Transverse colon (tissue), 4 donors: ENCODE measurements at regions not wholly inside any gene's neighbourhood (a gene's known extent, or its start where the extent isn't known, plus 50 kb on each side); places are given as distances from the start of the nearest gene placed in this dataset.

Source experiments
- DNase-seq: peaks from one replicate; pipeline ENCODE4 v3.0.0-alpha.2; 2019
- H3K27ac ChIP-seq, 4 donors: fragments of 200-600 bp; sonication (generic); 2 replicates each; pipeline ENCODE4 v1.5.1; 2016 to 2018; ENCODE audit warnings: inconsistent platforms in 4 of 4
- H3K27me3 ChIP-seq: fragments of 200-600 bp; sonication (generic); 2 replicates; pipeline ENCODE4 v1.5.1; 2017; ENCODE audit warnings: inconsistent platforms
- H3K36me3 ChIP-seq, 4 donors: fragments of 200-600 bp; sonication (generic); 2 replicates each; pipeline ENCODE4 v1.5.1; 2017 to 2019; ENCODE audit warnings: inconsistent platforms in 4 of 4
- H3K4me1 ChIP-seq, 4 donors: fragments of 200-600 bp; sonication (generic); 2 replicates each; pipeline ENCODE4 v1.5.1; 2017 to 2020; ENCODE audit warnings: inconsistent platforms in 4 of 4
- H3K4me3 ChIP-seq, 4 donors: fragments of 200-600 bp; sonication (generic); 1 replicate in 1 of 4; 2 replicates in 3 of 4; pipeline versions ENCODE4 v1.5.1 to v1.6.1; 2017 to 2019; ENCODE audit warnings: inconsistent platforms in 4 of 4
- H3K9me3 ChIP-seq, 2 donors: fragments of 200-600 bp; sonication (generic); 2 replicates each; pipeline ENCODE4 v1.5.1; 2017 to 2019; ENCODE audit warnings: inconsistent platforms in 2 of 2
- EP300 ChIP-seq: sonication (generic); formaldehyde crosslinking; IDR thresholded peaks from one replicate; pipeline ENCODE4 v1.6.1; 2017; ENCODE audit warnings: antibody characterized with exemption, low read depth
- POLR2A ChIP-seq: fragments of 450-650 bp; IDR thresholded peaks from one replicate; pipeline ENCODE4 v1.6.1; 2016; ENCODE audit warnings: antibody characterized with exemption, mild to moderate bottlenecking, moderate library complexity
- POLR2AphosphoS5 ChIP-seq, 3 donors: sonication (generic); formaldehyde crosslinking; IDR thresholded peaks; one replicate each; pipeline ENCODE4 v1.6.1; 2016; ENCODE audit warnings: antibody characterized with exemption in 3 of 3
- WGBS, 2 donors: methylation state at CpG; one replicate each; pipeline ENCODE4 v1.1.5; 2018; ENCODE audit warnings: low coverage in 1 of 2; 5-methylcytosine and 5-hydroxymethylcytosine counted together
- in situ Hi-C, 4 donors: fragments of 200-750 bp; cut with MboI; loops; one replicate each; pipeline versions ENCODE4 v1.15.0 to v1.15.1; 2017; ENCODE audit warnings: low sequenced_read_pairs in 3 of 4, low pct_ligation_motif_present in 1 of 4, low pct_unique_long_range_greater_than_20kb in 1 of 4
- intact Hi-C: fragments of 100-400 bp; cut with DNase I; formaldehyde crosslinking; loops from one replicate; pipeline ENCODE4 v1.15.1; 2023; ENCODE audit warnings: low total_unique reads
- TF ChIP-seq, protein P1 (sequence below), 5 experiments: fragments of 200-600 bp in 3 of 5; fragments of 450-650 bp in 2 of 5; sonication (generic) in 3 of 5; IDR thresholded peaks; 1 replicate in 2 of 5; 2 replicates in 3 of 5; pipeline ENCODE4 v1.5.1; 2016 to 2017; ENCODE audit warnings: antibody characterized with exemption in 5 of 5, inconsistent platforms in 3 of 5, mild to moderate bottlenecking in 2 of 5, moderate library complexity in 1 of 5

DNA sequence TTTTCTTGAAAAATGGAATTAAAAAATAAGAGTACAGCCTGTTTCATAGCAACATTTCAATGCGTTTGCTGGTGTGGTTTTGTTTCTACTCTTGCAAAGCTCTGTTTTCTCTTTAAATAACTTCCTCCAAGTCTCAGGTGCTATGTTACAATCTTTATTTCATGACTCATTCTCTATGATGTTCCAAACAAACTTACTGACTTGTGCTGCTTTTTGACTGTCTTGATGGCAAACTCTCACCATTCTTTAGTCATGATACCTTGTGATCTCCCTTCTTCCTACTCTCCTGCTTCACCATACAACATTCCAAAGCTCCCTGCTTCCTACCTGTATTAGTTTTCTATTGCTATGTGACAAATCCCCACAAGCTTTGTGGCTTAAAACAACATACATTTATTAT lies 166.1 kb downstream of the C11orf91 start:
- in situ Hi-C loops, result no loop called here
- no peak for DNase-seq
- WGBS, 2 donors, result 69 to 80% methylated on average over 1 of the region's 1 CpG
- Histone ChIP-seq H3K4me3 (no peak overlapping the region), H3K4me1 (no peaks in the 10 kb centered on the region), H3K9me3 (no peaks in the 10 kb centered on the region), H3K27me3 (peaks cover 9% of the 10 kb centered on the region), H3K27ac (no peak overlapping the region), H3K36me3 (no peaks in the 10 kb centered on the region)
- intact Hi-C loops, result no loop called here
- no peak for TF ChIP-seq POLR2AphosphoS5 (IDR thresholded peaks at IDR 0.05)
- TF ChIP-seq, protein P1, sequence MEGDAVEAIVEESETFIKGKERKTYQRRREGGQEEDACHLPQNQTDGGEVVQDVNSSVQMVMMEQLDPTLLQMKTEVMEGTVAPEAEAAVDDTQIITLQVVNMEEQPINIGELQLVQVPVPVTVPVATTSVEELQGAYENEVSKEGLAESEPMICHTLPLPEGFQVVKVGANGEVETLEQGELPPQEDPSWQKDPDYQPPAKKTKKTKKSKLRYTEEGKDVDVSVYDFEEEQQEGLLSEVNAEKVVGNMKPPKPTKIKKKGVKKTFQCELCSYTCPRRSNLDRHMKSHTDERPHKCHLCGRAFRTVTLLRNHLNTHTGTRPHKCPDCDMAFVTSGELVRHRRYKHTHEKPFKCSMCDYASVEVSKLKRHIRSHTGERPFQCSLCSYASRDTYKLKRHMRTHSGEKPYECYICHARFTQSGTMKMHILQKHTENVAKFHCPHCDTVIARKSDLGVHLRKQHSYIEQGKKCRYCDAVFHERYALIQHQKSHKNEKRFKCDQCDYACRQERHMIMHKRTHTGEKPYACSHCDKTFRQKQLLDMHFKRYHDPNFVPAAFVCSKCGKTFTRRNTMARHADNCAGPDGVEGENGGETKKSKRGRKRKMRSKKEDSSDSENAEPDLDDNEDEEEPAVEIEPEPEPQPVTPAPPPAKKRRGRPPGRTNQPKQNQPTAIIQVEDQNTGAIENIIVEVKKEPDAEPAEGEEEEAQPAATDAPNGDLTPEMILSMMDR (IDR thresholded peaks at IDR 0.05), result no peak
- TF ChIP-seq POLR2A, result no peak
- no peak for TF ChIP-seq EP300

DNA sequence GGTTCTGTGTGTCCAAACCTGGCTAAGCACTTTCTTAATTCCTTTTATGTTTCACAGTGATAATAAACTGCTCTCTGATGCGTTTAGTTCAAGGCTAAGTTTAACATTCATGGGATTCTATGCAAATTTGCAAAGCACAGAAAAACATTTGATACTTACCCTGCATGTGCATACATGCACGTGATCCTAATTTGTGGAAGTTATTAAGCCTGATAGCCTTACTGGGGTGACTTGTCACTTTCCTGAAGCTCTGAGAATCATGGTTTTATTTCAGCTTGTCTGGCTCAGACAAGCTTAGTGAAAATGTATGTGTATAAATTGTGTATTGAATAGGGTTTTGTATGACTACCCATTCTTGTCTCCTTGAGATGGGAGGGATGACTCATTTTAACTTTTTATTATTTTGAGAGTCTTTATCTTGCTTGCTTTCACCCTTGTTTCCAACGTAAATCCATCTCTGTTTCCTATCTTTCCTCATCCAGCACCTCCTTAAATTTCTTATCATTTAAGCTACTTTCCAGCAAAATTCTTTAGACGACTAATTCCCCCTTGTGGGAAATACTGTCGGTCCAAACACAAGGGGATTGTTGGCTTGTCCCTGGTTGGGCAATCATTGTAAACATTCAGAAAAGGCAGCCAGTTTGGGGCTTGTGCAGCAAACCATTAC lies 167.1 kb downstream of the C11orf91 start:
- in situ Hi-C loops (no loop called here), intact Hi-C loops (no loop called here)
- no peaks in the 10 kb centered on the region for H3K36me3 ChIP-seq
- WGBS, 2 donors, result 46 to 49% methylated on average over 5 of the region's 5 CpGs
- H3K4me1 ChIP-seq, result no peaks in the 10 kb centered on the region
- no peak overlapping the region for H3K27ac ChIP-seq
- H3K9me3 ChIP-seq, result no peaks in the 10 kb centered on the region
- no peak for TF ChIP-seq POLR2AphosphoS5 (IDR thresholded peaks at IDR 0.05)
- TF ChIP-seq EP300, result no peak
- TF ChIP-seq, protein P1 (IDR thresholded peaks at IDR 0.05), result no peak
- TF ChIP-seq POLR2A, result no peak
- no peak for DNase-seq
- H3K4me3 ChIP-seq, result no peak overlapping the region
- H3K27me3 ChIP-seq, result peaks cover 5% of the 10 kb centered on the region

GRCh38 chr11:33532720-33533385 lies 167.8 kb downstream of the C11orf91 start:
- intact Hi-C loops, result no loop called here
- Histone ChIP-seq H3K27me3 (peaks cover 5% of the 10 kb centered on the region), H3K9me3 (no peaks in the 10 kb centered on the region), H3K27ac (no peak overlapping the region), H3K4me3 (no peak overlapping the region), H3K4me1 (no peaks in the 10 kb centered on the region), H3K36me3 (no peaks in the 10 kb centered on the region)
- no peak for DNase-seq
- TF ChIP-seq EP300, result no peak
- TF ChIP-seq, protein P1 (IDR thresholded peaks at IDR 0.05), result no peak
- no peak for TF ChIP-seq POLR2A
- no peak for TF ChIP-seq POLR2AphosphoS5 (IDR thresholded peaks at IDR 0.05)
- 34 to 61% methylated on average over 4 to 6 of the region's 6 CpGs for WGBS, 2 donors
- in situ Hi-C loops, result no loop called here

- Histone ChIP-seq H3K9me3 (no peaks in the 10 kb centered on the region), H3K27ac (no peak overlapping the region), H3K4me1 (no peaks in the 10 kb centered on the region), H3K27me3 (peaks cover 5% of the 10 kb centered on the region), H3K4me3 (no peak overlapping the region), H3K36me3 (no peaks in the 10 kb centered on the region)
- TF ChIP-seq EP300 (no peak), POLR2AphosphoS5 (IDR thresholded peaks at IDR 0.05) (no peak), POLR2A (no peak)
- TF ChIP-seq, protein P1 (IDR thresholded peaks at IDR 0.05), result no peak
- intact Hi-C loops (no loop called here), in situ Hi-C loops (no loop called here)
- DNase-seq, result no peak
- WGBS, 2 donors, result 80% methylated on average over 3 of the region's 3 CpGs; no CpG with 5 or more reads in 1 of the 2 donors
These were observed 168.4 kb downstream of the C11orf91 start for GRCh38 chr11:33532257-33532656.
